NCI-H345 treated with DMSO at 0.1 percent for 48 hours (cell line): ENCODE measurements at regions not wholly inside any gene's neighbourhood (a gene's known extent, or its start where the extent isn't known, plus 50 kb on each side); places are given as distances from the start of the nearest gene placed in this dataset.
"Not testable (repeated sequence)": the region's sequence is repeated elsewhere in the genome, so short reads cannot be mapped to it uniquely, and the experiment has no call there.

ENCODE experiments used
- DNase-seq: peaks from one replicate; lab custom pipeline; 2025; ENCODE audit not compliant: unreplicated experiment; lab: John Stamatoyannopoulos, UW

DNA sequence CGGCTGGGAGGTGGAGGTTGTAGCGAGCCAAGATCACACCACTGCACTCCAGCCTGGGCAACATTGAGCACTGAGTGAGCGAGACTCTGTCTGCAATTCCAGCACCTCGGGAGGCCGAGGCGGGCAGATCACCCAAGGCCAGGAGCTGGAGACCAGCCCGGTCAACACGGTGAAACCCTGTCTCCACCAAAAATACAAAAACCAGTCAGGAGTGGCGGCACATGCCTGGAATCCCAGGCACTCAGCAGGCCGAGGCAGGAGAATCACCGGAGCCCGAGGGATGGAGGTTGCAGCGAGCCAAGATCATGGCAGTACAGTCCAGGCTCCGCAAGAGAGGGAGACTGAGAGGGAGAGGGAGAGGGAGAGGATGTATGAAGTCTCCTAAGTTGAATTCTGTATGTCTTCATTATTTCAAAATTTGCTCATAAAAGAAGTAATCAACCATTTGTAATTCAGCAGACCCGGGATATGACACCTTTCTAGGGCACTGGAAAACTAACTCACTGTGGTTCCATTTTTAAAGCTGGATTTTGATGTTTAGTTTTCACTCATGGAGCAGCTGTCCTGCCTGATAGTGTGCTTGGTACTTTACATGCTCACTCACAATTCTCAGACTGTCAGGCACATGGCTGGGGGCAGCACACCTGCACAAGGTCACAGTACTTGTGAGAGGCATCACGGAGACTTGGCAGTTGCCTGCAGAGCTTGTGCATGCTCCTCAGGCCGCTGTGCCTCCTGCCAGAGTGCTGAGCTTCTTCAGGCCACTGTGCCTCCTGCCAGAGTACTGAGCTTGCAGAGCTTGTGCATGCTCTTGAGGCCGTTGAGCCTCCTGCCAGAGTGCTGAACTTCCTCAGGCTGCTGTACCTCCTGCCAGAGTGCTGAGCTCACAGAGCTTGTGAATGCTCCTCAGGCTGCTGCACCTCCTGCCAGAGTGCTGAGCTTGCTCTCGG, 106.2 kb downstream of the ERMARD start:
- DNase-seq, result no peak

DNA sequence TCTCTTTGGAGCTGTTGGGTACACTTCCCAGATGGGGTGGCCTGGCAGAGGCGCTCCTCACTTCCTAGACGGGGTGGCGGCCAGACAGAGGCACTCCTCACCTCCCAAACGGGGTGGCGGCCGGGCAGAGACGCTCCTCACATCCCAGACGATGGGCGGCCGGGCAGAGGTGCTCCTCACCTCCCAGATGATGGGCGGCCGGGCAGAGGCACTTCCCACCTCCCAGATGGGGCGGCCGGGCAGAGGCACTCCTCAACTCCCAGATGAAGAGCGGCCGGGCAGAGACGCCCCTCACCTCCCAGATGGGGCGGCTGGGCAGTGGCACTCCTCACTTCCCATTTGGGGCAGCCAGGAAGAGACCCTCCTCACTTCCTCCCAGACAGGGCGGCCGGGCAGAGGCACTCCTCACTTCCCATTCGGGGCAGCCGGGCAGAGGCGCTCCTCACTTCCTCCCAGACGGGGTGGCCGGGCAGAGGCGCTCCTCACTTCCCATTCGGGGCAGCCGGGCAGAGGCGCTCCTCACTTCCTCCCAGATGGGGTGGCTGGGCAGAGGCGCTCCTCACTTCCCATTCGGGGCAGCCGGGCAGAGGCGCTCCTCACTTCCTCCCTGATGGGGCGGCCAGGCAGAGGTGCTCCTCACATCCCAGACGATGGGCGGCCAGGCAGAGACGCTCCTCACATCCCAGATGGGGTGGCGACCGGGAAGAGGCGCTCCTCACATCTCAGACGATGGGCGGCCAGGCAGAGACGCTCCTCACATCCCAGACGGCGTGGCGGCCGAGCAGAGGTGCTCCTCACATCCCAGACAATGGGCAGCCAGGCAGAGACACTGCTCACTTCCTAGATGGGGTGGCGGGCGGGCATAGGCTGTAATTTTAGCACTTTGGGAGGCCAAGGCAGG, 105.3 kb downstream of the ERMARD start:
- not testable (repeated sequence) for DNase-seq

DNA sequence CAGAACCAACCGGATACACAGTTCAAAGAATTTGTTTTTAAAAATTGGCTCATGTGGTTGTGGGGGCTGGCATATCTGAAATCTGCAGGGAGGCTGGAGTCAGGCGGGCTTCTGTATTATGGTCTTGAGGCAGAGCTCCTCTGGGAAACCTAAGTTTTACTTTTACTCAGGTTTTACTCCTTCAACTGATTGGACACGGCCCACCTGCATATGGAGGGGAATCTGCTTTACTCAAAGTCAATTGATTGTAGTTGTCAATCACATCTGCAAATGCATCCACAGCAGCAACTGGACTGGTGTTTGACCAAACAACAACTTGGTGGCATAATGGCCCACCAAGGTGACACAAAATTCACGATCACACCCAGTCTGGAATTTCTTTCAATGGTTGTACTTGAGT, 103.4 kb downstream of the ERMARD start:
- DNase-seq, result no peak

- no peak for DNase-seq
Measured at GRCh38 chr6:169854083-169854725, 102.8 kb downstream of the ERMARD start.

DNA sequence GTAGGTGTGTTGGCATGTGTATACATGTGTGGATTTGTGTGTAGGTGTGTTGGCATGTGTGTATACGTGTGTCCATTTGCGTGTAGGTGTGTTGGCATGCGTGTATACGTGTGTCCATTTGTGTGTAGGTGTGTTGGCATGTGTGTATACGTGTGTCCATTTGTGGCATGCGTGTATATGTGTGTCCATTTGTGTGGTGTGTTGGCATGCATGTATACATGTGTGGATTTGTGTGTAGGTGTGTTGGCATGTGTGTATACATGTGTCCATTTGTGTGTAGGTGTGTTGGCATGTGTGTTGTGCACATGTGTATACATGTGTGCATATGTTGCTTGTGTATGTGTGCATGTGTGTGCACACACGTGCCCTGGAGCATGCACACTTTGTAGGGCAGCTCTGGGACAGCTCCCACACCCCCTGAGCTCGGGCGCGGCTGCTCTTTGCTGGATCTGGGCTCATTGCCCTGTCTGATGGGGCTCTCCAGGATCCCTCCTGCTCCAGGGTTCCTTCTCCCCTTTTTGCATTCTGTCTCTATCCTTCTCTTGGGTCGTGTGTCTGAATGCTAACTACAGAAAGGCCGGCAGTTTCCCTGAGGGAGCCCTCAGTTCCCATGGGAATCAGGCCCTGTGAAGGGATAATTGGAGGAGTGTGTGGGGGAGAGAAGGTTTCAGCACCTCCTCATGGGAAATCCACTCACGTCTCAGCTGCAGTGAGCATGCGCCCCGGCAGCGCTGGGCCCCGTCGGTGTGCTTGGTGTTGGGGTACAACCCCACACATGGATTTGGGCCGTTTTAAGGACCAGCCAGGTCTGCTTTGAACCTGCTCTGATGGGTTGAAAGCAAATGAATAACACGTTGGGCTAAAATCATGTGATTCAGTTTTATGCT, 102.0 kb downstream of the ERMARD start:
- DNase-seq, result no peak

DNA sequence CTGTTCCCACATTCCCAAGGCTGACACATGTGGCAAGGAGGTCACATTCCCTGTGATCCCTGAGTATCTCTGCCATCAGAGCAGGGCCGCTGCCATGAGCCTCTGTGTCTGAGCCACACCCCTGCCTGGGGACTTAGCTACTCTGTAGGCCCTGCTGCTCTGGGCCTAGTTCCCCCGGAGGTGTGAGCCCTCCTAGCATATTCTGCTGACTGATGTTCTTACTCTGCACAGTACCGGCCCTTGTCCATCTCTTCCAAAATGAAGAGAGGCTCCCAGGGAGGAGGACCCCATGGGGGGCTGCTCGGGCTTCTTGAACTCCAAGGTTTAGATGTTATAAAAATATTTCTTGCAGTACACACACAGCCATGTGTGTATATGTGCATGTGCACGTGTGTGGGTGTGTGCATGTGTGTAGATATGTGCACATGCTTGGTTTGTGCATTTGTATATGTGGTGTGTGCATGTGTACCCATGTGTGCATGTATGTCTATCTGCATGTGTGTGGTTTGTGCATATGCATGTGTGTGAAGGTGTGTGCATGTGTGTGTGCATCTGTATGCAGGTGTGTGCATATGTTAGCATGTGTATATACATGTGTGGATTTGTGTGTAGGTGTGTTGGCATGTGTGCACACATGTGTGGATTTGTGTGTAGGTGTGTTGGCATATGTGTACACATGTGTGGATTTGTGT, 101.2 kb downstream of the ERMARD start:
- DNase-seq, result no peak

GRCh38 chr6:169851641-169852503, 100.5 kb downstream of the ERMARD start:
- no peak for DNase-seq

GRCh38 chr6:169850746-169851145, 99.3 kb downstream of the ERMARD start:
- no peak for DNase-seq

GRCh38 chr6:169850154-169850553, 98.7 kb downstream of the ERMARD start:
- DNase-seq, result no peak

GRCh38 chr6:169849396-169849795, 98.0 kb downstream of the ERMARD start:
- DNase-seq, result no peak

- DNase-seq, result no peak
Measured at GRCh38 chr6:169848946-169849345, 97.5 kb downstream of the ERMARD start.

GRCh38 chr6:169847901-169848311, 96.5 kb downstream of the ERMARD start:
- no peak for DNase-seq

DNA sequence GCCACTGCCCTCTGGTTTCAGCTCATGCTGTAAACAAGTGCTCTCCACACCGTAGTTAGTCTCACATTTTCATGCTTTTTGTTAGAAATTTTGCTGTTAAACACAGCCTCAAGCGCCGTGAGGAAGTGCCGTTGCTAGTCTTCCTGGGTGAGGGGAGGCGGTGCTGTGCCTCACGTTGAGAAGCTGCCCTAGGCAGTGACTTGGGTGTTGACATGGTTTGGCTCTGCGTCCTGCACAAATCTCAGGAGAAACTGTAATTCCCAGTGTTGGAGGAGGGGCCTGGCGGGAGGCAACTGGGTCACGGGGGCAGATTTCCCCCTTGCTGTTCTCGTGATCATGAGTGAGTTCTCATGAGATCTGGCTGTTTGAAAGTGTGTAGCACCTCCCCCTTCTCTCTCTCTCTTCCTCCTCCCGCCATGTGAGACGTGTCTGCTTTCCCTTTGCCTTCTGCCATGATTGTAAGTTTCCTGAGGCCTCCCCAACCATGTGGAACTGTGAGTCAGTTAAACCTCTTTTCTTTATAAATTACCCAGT, 95.8 kb downstream of the ERMARD start:
- DNase-seq, result no peak

DNA sequence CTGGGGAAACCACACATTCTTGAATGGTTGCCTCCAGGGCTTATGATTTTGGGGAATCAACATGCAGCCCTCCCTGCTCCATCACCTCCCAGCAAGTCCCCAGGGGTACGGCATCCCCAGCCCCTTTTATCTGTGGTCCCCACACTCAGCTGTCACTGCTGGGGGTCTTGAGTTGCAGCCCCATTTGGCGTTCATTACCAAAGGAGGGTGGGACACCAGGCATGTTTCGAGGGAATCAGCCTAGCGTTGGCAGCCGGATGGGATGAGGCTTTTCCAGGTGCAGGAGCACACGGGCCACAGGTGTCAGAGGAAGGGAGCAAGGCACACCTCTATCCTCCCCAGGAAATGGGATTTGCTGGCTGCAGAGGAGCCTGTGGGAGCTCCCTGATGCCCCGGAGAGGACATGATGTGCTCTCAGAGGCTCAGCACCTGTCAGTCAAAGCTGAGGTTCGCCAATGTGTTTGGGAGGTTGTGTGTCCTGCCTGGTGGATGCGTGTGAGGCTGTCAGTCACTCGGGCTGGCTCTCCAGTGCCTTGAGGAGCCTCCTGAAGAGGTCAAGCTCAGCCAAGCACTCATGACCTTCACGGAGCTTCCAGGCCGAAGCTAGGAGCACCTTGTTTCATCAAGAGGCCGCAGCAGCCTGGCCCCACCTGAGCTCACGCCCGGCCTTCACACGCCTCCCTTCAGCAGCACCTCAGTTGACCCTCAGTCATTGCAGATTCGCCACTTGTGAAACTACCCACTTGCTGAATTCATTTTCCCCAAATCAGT, 95.0 kb downstream of the ERMARD start:
- DNase-seq, result no peak

DNA sequence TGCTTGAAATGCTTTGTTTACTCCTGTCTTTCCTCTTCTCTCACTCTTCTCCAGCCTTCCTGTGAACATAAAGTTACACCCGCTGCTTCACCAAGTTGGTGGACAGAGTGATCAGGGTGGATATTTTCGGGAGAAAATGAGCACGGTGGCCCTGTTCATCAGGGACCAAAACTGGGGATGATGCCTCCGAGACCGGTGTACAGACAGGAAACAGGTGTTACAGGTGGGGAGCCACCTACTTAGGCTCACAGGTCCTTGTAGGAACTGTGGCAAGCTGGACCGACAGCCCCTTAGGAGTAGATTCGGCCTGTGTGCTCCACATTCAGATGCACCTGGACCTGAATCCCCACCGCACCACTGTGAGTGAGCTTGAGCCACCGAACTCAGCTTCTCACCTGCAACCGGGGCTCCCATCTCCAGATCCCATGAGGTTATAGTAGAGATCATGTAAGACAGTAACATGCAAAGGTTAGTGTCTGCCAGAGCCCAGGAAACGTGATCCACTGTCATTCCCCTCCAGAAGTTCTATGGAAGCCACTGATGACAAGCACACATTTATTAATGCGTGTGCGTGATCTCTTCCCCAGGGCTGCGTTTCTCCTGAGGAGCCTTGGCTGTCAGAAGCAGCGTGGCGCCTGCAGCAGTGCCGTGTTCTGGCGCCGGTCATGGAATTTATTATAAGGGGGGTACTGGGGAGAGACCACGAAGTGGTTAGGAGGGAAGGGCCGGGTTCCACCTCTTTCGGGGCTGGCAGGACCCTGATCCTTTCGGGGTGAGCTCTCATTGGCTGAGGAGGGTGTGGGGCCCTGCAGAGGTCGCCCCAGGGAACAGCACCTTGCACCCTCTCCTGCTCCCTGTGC, 94.2 kb downstream of the ERMARD start:
- DNase-seq, result no peak

GRCh38 chr6:169844946-169845345, 93.5 kb downstream of the ERMARD start:
- no peak for DNase-seq

DNA sequence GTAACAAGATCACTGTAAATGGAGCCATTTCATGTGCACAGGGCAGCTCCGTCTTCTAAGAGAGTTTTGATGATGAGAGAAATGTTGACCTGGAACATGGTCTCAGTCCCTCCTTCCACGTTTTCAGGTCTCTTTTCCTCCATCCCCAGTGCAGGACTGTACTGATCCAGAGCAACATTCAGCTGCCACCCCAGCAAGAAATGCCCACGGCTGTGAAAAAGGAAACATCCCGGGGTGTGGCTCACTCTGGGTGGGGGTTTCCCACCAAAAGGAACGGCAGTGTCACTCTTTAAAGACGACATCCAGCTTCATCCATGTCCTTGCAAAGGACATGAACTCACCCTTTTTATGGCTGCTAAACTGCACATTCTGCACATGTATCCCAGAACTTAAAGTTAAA, 92.6 kb downstream of the ERMARD start:
- DNase-seq, result no peak
